ENCODE measurements at regions not wholly inside any gene's neighbourhood (a gene's known extent, or its start where the extent isn't known, plus 50 kb on each side); places are given as distances from the start of the nearest gene placed in this dataset.

DNA sequence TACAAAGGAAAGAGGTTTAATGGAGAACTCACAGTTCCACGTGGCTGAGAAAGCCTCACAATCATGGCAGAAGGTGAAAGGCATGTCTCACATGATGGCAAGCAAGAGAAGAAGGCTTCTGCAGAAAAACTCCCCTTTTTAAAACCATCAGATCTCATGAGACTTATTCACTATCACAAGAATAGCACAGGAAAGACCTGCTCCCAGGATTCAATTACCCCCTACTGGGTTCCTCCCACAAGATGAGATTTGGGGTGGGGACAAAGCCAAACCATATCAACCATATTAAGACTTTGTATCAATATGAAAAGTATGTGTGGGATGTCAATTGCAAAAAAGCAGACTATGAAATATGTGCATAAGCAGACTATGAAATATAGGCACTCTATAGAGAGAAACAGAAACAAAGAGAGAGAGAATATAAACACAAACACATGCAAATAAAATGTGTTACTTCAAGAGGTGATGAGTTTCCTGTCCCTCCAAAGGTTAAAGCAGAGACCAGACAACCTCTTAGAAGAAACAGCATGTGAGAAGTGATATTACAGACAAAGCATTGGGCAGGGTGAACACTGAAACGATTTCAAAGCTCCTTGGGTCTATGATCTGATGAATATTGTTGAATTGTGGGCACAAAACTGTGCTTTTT, 151.2 kb upstream of the KRR1 start:
- TF ChIP-seq, protein P1, sequence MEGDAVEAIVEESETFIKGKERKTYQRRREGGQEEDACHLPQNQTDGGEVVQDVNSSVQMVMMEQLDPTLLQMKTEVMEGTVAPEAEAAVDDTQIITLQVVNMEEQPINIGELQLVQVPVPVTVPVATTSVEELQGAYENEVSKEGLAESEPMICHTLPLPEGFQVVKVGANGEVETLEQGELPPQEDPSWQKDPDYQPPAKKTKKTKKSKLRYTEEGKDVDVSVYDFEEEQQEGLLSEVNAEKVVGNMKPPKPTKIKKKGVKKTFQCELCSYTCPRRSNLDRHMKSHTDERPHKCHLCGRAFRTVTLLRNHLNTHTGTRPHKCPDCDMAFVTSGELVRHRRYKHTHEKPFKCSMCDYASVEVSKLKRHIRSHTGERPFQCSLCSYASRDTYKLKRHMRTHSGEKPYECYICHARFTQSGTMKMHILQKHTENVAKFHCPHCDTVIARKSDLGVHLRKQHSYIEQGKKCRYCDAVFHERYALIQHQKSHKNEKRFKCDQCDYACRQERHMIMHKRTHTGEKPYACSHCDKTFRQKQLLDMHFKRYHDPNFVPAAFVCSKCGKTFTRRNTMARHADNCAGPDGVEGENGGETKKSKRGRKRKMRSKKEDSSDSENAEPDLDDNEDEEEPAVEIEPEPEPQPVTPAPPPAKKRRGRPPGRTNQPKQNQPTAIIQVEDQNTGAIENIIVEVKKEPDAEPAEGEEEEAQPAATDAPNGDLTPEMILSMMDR (IDR thresholded peaks at IDR 0.05) = no peak
- no peak for TF ChIP-seq EZH2phosphoT487 (IDR thresholded peaks at IDR 0.05)
